ENCODE measurements at regions not wholly inside any gene's neighbourhood (a gene's known extent, or its start where the extent isn't known, plus 50 kb on each side); places are given as distances from the start of the nearest gene placed in this dataset.

GRCh38 chr1:56417646-56418045 is 161.7 kb downstream of the PLPP3 start:
- no peak for DNase-seq

DNA sequence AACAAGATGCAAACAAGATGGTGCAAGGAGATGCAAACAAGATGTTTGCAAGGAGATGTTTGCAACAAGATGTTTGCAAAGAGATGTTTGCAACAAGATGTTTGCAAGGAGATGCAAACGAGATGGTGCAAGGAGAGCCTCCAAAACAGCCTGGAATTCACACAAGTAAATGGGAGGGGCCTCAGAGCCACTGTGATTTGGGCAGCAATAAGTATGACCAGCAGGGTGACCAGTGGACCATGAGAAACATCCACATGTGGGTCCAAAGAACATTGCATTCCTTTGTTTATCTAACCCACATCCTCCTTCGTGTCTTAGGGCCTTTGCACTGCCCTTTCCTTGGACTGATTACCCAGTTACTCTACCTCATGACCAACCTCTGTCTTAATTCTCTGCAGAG is 162.9 kb downstream of the PLPP3 start:
- no peak for DNase-seq

- DNase-seq: no peak
These were observed 163.6 kb downstream of the PLPP3 start for GRCh38 chr1:56415720-56416119.

DNA sequence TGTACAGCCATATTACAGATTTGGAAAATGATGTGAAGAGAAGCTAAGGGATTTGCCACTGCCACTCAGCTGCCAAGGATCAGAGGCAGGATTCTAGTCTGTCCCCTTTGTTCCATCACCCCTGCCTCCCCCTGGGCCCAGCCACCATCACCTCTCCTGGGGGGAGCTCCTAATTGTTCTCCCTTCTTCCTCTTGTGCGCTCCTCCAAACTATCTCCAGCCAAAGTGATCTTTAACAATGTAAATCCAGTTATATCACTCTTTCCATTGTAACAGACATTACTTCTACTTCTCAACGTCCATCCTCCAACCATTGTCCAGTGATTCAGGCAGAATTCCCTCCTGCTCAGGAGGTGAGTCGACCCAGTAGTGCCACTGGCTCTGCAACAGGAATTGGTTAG is 164.1 kb downstream of the PLPP3 start:
- DNase-seq: no peak

DNA sequence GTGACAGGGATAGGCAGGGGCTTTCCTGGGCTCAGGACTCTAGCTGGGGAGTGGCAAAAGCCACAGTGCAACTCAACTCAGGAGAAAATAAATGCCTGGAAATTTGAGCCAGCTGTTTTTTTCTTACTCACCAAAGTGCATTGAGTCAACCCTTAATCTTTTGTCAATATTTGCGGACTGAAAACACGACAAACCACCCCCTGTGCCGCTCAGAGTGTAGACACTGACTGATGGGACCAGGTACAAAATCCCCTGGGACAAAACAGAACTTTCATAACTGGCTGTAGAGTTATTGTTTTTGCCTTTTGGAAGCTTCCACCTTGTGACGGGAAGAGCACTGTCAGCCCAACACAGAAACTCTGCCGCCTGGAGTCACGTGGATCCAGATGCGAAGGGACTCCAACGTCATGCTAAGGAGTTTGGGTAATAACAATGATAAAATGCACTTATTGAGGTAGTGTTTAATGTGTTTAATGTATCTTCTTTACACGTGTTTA is 164.6 kb downstream of the PLPP3 start:
- DNase-seq: no peak

GRCh38 chr1:56413671-56414199 is 165.6 kb downstream of the PLPP3 start:
- no peak for DNase-seq

- DNase-seq: no peak
These were observed 167.7 kb downstream of the PLPP3 start for GRCh38 chr1:56411484-56412180.

- no peak for DNase-seq
These were observed 168.3 kb downstream of the PLPP3 start for GRCh38 chr1:56411021-56411420.

DNA sequence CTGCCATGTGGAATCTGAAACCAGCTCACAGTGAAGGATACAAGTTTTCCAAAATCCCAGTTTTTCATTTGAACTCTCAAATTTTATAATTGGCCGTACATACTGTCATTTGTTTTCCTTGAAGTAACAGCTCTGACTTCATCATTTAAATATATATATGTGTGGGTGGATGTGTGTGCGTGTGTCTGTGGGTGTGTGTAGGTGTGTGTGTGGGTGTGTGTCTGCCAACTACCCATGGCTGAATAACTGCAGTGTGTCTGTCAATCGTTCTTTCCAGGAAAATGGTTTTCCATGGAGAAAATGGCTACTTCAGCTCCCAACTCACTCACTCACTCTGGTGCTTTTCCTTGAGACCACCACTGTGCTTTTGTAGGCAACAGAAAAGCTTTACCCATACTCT is 169.0 kb downstream of the PLPP3 start:
- DNase-seq: no peak

- no peak for DNase-seq
These were observed 170.2 kb downstream of the PLPP3 start for GRCh38 chr1:56409112-56409691.

DNA sequence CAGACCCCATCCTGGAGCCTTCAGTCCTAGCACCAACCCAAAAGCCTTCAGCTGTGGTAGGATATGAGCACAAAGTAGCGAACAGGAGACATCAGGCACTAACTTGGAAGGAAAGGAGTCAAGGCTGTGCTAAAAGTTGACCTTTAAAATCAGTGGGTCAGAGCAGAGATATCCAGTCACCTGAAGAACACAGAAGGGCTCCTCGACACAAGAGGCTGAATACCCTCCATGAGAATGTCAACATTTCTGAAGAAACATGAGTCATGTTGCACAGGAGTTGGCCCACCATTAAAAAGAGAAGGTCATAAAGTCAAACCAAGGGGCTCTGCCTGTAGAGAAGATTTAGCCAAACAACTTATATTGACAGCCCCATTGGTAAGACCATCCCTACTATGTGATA is 172.5 kb downstream of the PLPP3 start:
- no peak for DNase-seq

DNA sequence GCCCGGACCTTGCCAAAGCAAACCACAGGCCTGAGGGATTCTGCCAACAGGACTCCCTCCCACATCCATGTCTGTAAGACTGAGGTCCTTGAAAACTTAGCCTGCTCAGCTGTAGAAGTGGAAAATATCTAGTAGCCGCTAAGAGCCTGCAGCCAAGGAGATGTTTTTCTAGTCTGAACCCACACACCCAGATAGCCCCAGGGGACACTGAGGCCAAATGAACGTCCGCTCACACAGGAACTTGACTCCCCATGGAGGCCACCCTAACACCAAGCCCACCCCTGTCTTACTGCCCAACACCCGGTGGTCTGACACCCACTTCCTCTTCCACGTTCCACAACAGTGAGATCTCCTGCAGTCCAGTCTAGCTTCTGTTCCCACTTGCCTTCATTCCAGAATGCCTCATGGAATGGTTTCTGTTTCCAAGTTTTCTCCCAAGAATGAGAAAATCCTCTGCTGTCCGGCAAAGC is 174.8 kb downstream of the PLPP3 start:
- DNase-seq: no peak

DNA sequence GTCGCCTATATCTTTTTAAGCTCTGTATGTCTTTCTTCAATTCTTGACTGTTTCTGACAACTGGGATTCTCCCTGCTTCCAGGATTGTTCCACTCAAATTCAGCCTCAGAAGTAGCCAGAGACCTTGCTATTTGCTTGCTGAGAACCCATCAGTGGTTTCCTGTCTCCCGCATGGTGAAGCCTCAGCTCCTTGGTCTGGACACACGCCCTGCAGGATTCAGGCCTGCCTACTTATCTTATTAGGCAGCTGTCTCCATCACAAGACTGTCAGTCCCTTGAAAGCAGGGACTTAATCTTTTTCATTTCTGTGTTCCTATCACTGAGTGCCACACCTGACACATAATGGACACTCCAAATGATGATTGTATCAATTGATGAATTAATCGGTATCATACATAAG is 175.3 kb downstream of the PLPP3 start:
- DNase-seq: no peak

DNA sequence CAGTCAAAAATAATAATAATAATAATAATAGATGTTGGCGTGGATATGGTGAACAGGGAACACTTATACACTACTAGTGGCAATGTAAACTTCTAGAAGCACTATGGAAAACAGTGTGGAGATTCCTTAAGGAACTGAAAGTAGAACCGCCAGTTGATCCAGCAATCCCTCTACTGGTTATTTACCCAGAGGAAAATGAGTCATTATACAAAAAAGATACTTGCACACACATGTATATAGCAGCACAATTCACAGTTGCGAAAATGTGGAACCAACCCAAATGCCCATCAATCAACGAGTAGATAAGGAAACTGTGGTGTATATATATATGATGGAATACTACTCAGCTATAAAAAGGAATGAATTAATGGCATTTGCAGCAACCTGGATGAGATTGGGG is 176.0 kb downstream of the PLPP3 start:
- DNase-seq: no peak

- DNase-seq: no peak
These were observed 178.2 kb downstream of the PLPP3 start for GRCh38 chr1:56401191-56401590.

GRCh38 chr1:56400526-56400925 is 178.8 kb downstream of the PLPP3 start:
- DNase-seq: no peak

DNA sequence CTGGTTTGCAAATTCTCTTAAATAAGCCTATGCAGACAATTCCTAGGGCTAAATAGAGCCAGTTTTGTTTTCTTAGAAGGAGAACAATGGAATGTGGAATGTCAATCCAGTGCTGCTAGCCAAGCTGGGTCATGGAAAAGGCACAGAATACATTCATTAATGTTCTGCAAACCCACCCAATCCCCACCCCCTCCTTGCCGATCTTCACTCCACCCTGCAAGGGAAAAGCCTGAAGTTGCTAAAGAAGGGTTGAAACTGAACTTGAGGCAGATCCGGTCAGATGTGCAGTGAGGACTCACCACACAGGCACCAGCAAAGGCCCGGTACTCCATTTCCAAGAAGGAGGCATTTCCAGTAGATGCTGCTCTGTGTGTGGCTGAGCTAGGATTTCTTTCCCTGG is 179.6 kb downstream of the PLPP3 start:
- no peak for DNase-seq

- no peak for DNase-seq
These were observed 180.0 kb downstream of the PLPP3 start for GRCh38 chr1:56399326-56399725.

DNA sequence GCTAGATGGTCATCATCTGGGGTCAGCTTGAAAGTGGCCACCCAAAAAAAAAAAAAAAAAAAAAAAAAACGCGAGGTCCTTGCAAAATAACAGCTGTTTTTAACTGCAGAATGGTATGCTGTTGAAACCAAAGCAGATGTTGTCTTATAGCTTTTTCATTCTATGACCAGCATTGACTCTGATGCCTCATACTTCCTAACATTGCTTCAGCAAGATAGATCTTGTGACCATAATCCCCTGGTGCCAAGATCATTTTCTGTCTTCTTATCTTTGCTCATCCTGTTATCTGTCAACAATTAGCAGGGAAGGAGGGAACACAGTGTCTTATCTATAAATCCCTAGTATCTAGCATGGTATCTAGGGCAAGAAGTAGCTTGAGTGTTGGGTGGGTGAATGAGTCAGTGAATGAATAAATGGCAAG is 181.5 kb downstream of the PLPP3 start:
- no peak for DNase-seq

- DNase-seq: no peak
These were observed 182.0 kb downstream of the PLPP3 start for GRCh38 chr1:56397409-56397808.

- DNase-seq: no peak
These were observed 182.8 kb downstream of the PLPP3 start for GRCh38 chr1:56396581-56396980.

- no peak for DNase-seq
These were observed 183.6 kb downstream of the PLPP3 start for GRCh38 chr1:56395776-56396175.

DNA sequence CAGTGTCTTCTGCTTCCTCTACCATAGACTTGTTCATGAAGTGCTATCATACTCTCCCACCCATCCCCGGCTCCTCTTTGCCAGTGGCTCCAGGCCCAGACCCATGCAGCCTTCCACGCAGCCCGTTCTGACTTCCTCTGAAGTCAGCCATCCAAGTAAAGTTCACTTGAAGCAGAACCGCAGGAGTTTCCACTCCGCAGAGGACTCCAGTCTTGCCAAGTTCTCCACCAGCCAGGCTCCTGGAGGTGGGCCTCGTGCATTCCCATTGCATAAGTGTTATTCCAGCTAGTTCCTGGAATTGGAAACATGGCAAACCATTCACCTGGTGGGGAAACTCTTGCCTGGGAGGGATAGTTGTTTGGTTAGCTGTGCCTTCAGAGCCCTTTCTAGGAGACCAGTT is 185.1 kb downstream of the PLPP3 start:
- DNase-seq: no peak

- DNase-seq: no peak
These were observed 188.2 kb downstream of the PLPP3 start for GRCh38 chr1:56390934-56391731.

Measured in bone marrow (tissue), 2 donors.